ENCODE measurements at regions not wholly inside any gene's neighbourhood (a gene's known extent, or its start where the extent isn't known, plus 50 kb on each side); places are given as distances from the start of the nearest gene placed in this dataset.
A peak's percentile ranks its signal among the peaks of the same experiment; 100 is the strongest.

DNA sequence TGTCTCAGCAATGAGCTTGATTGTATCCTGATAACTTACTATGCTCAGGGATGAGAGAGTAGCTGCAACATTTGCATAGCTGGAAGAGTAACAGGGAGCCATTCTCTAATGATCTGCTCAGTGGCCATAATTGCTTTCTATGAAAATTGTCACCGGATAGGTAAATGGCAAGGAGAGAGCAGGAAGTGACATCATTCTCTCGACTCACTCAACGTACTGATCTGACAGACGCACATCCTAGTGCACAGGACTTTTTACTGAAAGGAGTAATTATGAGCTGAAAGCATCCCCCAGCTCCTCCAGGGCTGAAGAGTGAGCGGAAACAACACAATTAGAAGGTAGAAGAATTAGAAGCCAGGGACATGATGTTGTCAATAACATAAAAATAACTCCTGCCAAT is 71.8 kb downstream of the IRX5 start:
- Histone ChIP-seq H3K9ac (ENCODE audit: low read length) (no peak overlapping the region), H2AFZ (ENCODE audit: low read depth, low read length) (no peak overlapping the region), H3K27ac (ENCODE audit: low read depth, low read length) (no peak overlapping the region), H3K79me2 (ENCODE audit: insufficient read depth, low read length) (no peaks in the 10 kb centered on the region), H4K20me1 (ENCODE audit: insufficient read depth, low read length) (no peaks in the 10 kb centered on the region), H3K4me2 (ENCODE audit: low read length) (peak overlapping the region; percentile 39), H3K36me3 (ENCODE audit: insufficient read depth, low read length) (no peaks in the 10 kb centered on the region), H3K9me3 (ENCODE audit: insufficient read depth, low read depth, low read length) (no peaks in the 10 kb centered on the region), H3K4me1 (ENCODE audit: insufficient read depth, low read length) (peaks cover 17% of the 10 kb centered on the region), H3K4me3 (ENCODE audit: insufficient read depth, low read depth, low read length) (no peak overlapping the region), H3K27me3 (ENCODE audit: insufficient read depth, low read length) (no peaks in the 10 kb centered on the region)
- no peak overlapping the region for H3K27ac Mint-ChIP-seq (ENCODE audit: unreplicated experiment)
- H3K27me3 Mint-ChIP-seq (ENCODE audit: low read depth, unreplicated experiment), result peaks cover 27% of the 10 kb centered on the region
- no peak for FAIRE-seq
- no peak for DNase-seq (ENCODE audit: low read depth)
- no peaks in the 10 kb centered on the region for H3K36me3 Mint-ChIP-seq (ENCODE audit: low read depth, unreplicated experiment)
- no peaks in the 10 kb centered on the region for H3K9me3 Mint-ChIP-seq (ENCODE audit: unreplicated experiment)
- peaks cover 6% of the 10 kb centered on the region for H3K4me1 Mint-ChIP-seq (ENCODE audit: low read depth, unreplicated experiment)
- no peak overlapping the region for H3K4me3 Mint-ChIP-seq (ENCODE audit: unreplicated experiment)
- TF ChIP-seq, protein P1, sequence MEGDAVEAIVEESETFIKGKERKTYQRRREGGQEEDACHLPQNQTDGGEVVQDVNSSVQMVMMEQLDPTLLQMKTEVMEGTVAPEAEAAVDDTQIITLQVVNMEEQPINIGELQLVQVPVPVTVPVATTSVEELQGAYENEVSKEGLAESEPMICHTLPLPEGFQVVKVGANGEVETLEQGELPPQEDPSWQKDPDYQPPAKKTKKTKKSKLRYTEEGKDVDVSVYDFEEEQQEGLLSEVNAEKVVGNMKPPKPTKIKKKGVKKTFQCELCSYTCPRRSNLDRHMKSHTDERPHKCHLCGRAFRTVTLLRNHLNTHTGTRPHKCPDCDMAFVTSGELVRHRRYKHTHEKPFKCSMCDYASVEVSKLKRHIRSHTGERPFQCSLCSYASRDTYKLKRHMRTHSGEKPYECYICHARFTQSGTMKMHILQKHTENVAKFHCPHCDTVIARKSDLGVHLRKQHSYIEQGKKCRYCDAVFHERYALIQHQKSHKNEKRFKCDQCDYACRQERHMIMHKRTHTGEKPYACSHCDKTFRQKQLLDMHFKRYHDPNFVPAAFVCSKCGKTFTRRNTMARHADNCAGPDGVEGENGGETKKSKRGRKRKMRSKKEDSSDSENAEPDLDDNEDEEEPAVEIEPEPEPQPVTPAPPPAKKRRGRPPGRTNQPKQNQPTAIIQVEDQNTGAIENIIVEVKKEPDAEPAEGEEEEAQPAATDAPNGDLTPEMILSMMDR (IDR thresholded peaks at IDR 0.05; ENCODE audit: insufficient read depth, low read depth, low read length), result no peak
- no peak for TF ChIP-seq EZH2 (IDR thresholded peaks at IDR 0.05; ENCODE audit: insufficient read depth, low read length)

DNA sequence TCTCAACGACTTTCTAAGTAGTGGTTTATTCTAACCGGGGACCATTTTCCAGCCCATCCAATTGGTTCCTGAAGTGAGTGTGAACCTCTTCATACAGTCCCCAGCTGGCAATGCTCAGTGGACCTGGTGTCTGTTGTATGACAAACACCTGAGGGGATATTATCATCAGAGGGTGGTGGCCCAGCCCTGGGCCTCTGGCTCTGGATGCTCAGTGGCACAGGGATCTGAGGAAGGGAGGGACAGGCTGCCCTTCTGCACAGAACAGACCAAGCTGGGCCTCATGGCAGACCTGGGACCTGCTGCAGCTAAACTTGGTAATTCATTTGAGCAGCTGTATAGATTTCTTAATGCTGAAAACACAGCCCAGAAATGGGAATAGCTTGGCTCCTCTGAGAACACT is 72.6 kb downstream of the IRX5 start:
- Histone ChIP-seq H3K4me3 (ENCODE audit: insufficient read depth, low read depth, low read length) (no peak overlapping the region), H3K4me2 (ENCODE audit: low read length) (no peak overlapping the region), H3K9ac (ENCODE audit: low read length) (no peak overlapping the region), H3K27me3 (ENCODE audit: insufficient read depth, low read length) (no peaks in the 10 kb centered on the region), H3K79me2 (ENCODE audit: insufficient read depth, low read length) (no peaks in the 10 kb centered on the region), H3K27ac (ENCODE audit: low read depth, low read length) (no peak overlapping the region), H2AFZ (ENCODE audit: low read depth, low read length) (no peak overlapping the region), H3K36me3 (ENCODE audit: insufficient read depth, low read length) (no peaks in the 10 kb centered on the region), H3K9me3 (ENCODE audit: insufficient read depth, low read depth, low read length) (no peaks in the 10 kb centered on the region), H3K4me1 (ENCODE audit: insufficient read depth, low read length) (peaks cover 17% of the 10 kb centered on the region), H4K20me1 (ENCODE audit: insufficient read depth, low read length) (no peaks in the 10 kb centered on the region)
- no peaks in the 10 kb centered on the region for H3K36me3 Mint-ChIP-seq (ENCODE audit: low read depth, unreplicated experiment)
- TF ChIP-seq EZH2 (IDR thresholded peaks at IDR 0.05; ENCODE audit: insufficient read depth, low read length), result no peak
- TF ChIP-seq, protein P1 (IDR thresholded peaks at IDR 0.05; ENCODE audit: insufficient read depth, low read depth, low read length), result no peak
- H3K9me3 Mint-ChIP-seq (ENCODE audit: unreplicated experiment), result no peaks in the 10 kb centered on the region
- H3K27ac Mint-ChIP-seq (ENCODE audit: unreplicated experiment), result no peak overlapping the region
- DNase-seq (ENCODE audit: low read depth) (no peak), FAIRE-seq (no peak)
- H3K27me3 Mint-ChIP-seq (ENCODE audit: low read depth, unreplicated experiment), result peaks cover 25% of the 10 kb centered on the region
- H3K4me3 Mint-ChIP-seq (ENCODE audit: unreplicated experiment), result no peak overlapping the region
- H3K4me1 Mint-ChIP-seq (ENCODE audit: low read depth, unreplicated experiment), result peaks cover 6% of the 10 kb centered on the region

DNA sequence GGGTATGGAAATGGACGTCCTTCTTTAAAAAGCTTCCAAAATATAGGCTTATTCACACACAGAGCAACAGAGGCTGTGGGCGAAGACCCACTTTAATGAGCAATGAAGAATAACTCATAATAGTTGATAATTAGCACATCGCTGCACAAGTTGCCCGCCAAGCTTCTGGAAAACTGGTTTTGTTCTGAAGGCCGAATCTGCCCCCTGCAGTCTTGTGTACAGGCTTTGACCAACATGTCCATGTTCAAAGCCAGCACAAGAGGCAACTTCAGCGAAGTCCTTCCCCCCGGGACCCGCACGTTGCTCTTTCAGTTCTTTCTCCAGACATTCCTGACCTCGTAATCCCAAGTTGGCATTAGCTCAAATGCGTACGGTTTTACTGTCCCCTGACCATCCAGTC is 73.3 kb downstream of the IRX5 start:
- Histone ChIP-seq H3K27ac (ENCODE audit: low read depth, low read length) (no peak overlapping the region), H3K9ac (ENCODE audit: low read length) (no peak overlapping the region), H4K20me1 (ENCODE audit: insufficient read depth, low read length) (no peaks in the 10 kb centered on the region), H3K36me3 (ENCODE audit: insufficient read depth, low read length) (no peaks in the 10 kb centered on the region), H3K4me2 (ENCODE audit: low read length) (no peak overlapping the region), H3K79me2 (ENCODE audit: insufficient read depth, low read length) (no peaks in the 10 kb centered on the region), H3K4me1 (ENCODE audit: insufficient read depth, low read length) (peaks cover 17% of the 10 kb centered on the region), H3K4me3 (ENCODE audit: insufficient read depth, low read depth, low read length) (no peak overlapping the region), H3K27me3 (ENCODE audit: insufficient read depth, low read length) (no peaks in the 10 kb centered on the region), H2AFZ (ENCODE audit: low read depth, low read length) (no peak overlapping the region), H3K9me3 (ENCODE audit: insufficient read depth, low read depth, low read length) (no peaks in the 10 kb centered on the region)
- Mint-ChIP-seq H3K4me3 (ENCODE audit: unreplicated experiment) (no peak overlapping the region), H3K9me3 (ENCODE audit: unreplicated experiment) (no peaks in the 10 kb centered on the region), H3K27me3 (ENCODE audit: low read depth, unreplicated experiment) (peaks cover 25% of the 10 kb centered on the region), H3K4me1 (ENCODE audit: low read depth, unreplicated experiment) (peaks cover 6% of the 10 kb centered on the region), H3K36me3 (ENCODE audit: low read depth, unreplicated experiment) (no peaks in the 10 kb centered on the region), H3K27ac (ENCODE audit: unreplicated experiment) (no peak overlapping the region)
- no peak for DNase-seq (ENCODE audit: low read depth)
- no peak for FAIRE-seq
- TF ChIP-seq, protein P1 (IDR thresholded peaks at IDR 0.05; ENCODE audit: insufficient read depth, low read depth, low read length), result no peak
- TF ChIP-seq EZH2 (IDR thresholded peaks at IDR 0.05; ENCODE audit: insufficient read depth, low read length), result no peak
